Left lung (tissue), 4 donors: ENCODE measurements at regions not wholly inside any gene's neighbourhood (a gene's known extent, or its start where the extent isn't known, plus 50 kb on each side); places are given as distances from the start of the nearest gene placed in this dataset.

ENCODE experiments used
- ATAC-seq: fragments of 200-7000 bp; cut with Tn5 transposase; one replicate; pipeline ENCODE4 v1.9.1; 2020; ENCODE audit warnings: moderate library complexity
- DNase-seq, 4 donors: peaks; one replicate each; pipeline ENCODE4 v3.0.0-alpha.2; 2013 to 2020
- H3K27ac ChIP-seq, 2 donors: fragments of 200-600 bp; sonication (generic) in 1 of 2; one replicate each; pipeline versions ENCODE4 v1.5.0 to v1.8.0; 2020 to 2021
- H3K27me3 ChIP-seq, 2 donors: fragments of 200-600 bp; sonication (generic) in 1 of 2; one replicate each; pipeline versions ENCODE4 v1.5.0 to v1.8.0; 2020 to 2021
- H3K36me3 ChIP-seq, 2 donors: fragments of 200-600 bp; sonication (generic) in 1 of 2; one replicate each; pipeline versions ENCODE4 v1.5.0 to v1.8.0; 2020 to 2021
- H3K4me1 ChIP-seq, 2 donors: fragments of 200-600 bp; one replicate each; pipeline ENCODE4 v1.8.0; 2021
- H3K4me3 ChIP-seq, 2 donors: fragments of 200-600 bp; sonication (generic) in 1 of 2; one replicate each; pipeline versions ENCODE4 v1.5.0 to v1.8.0; 2020 to 2021; ENCODE audit warnings: mild to moderate bottlenecking in 1 of 2
- H3K9me3 ChIP-seq, 2 donors: fragments of 200-600 bp; sonication (generic) in 1 of 2; one replicate each; pipeline versions ENCODE4 v1.5.0 to v1.8.0; 2020 to 2021
- CTCF ChIP-seq, 2 donors: fragments of 200-600 bp; sonication (generic) in 1 of 2; IDR thresholded peaks; one replicate each; pipeline versions ENCODE4 v1.5.0 to v1.8.0; 2021; ENCODE audit warnings: antibody characterized with exemption in 2 of 2
- intact Hi-C, 2 donors: fragments of 100-400 bp; cut with DNase I; formaldehyde crosslinking; loops; one replicate each; pipeline versions ENCODE4 v1.11.2 to v1.14.2; 2022
- donor health status: DM: no; HTN: yes; CAD: no.
- donor health status: DM: no; HTN: no; CAD: no.

GRCh38 chr5:85814596-85814995 is 803.1 kb upstream of the COX7C start:
- H3K36me3 ChIP-seq = no peaks in the 10 kb centered on the region
- no peak for DNase-seq
- no peaks in the 10 kb centered on the region for H3K27me3 ChIP-seq
- no peak for ATAC-seq
- H3K27ac ChIP-seq = no peak overlapping the region
- no peak overlapping the region for H3K4me3 ChIP-seq
- H3K4me1 ChIP-seq = no peaks in the 10 kb centered on the region
- intact Hi-C loops = no loop called here
- H3K9me3 ChIP-seq = no peaks in the 10 kb centered on the region
- no peak for TF ChIP-seq CTCF (IDR thresholded peaks at IDR 0.05)

- Histone ChIP-seq H3K36me3 (no peaks in the 10 kb centered on the region), H3K4me1 (no peaks in the 10 kb centered on the region), H3K9me3 (no peaks in the 10 kb centered on the region), H3K27me3 (no peaks in the 10 kb centered on the region), H3K27ac (no peak overlapping the region), H3K4me3 (no peak overlapping the region)
- TF ChIP-seq CTCF (IDR thresholded peaks at IDR 0.05) = no peak
- DNase-seq = no peak
- intact Hi-C loops = no loop called here
- no peak for ATAC-seq
Observed at GRCh38 chr5:85823462-85824426, 794.0 kb upstream of the COX7C start.

- DNase-seq = no peak
- H3K27ac ChIP-seq = no peak overlapping the region
- H3K4me3 ChIP-seq = no peak overlapping the region
- intact Hi-C loops = no loop called here
- no peak for TF ChIP-seq CTCF (IDR thresholded peaks at IDR 0.05)
- H3K27me3 ChIP-seq = no peaks in the 10 kb centered on the region
- no peaks in the 10 kb centered on the region for H3K36me3 ChIP-seq
- ATAC-seq = no peak
- no peaks in the 10 kb centered on the region for H3K9me3 ChIP-seq
- H3K4me1 ChIP-seq = no peaks in the 10 kb centered on the region
Observed at GRCh38 chr5:85838781-85839180, 779.0 kb upstream of the COX7C start.

- H3K4me3 ChIP-seq = no peak overlapping the region
- no peaks in the 10 kb centered on the region for H3K36me3 ChIP-seq
- ATAC-seq = no peak
Observed at GRCh38 chr5:85841653-85842052, 776.1 kb upstream of the COX7C start.

More at GRCh38 chr5:85841653-85842052, 776.1 kb upstream of the COX7C start:
- DNase-seq = no peak
- no peak overlapping the region for H3K27ac ChIP-seq
- intact Hi-C loops = no loop called here
- no peaks in the 10 kb centered on the region for H3K27me3 ChIP-seq
- no peaks in the 10 kb centered on the region for H3K9me3 ChIP-seq
- H3K4me1 ChIP-seq = no peaks in the 10 kb centered on the region
- no peak for TF ChIP-seq CTCF (IDR thresholded peaks at IDR 0.05)
